SK-N-SH (cell line): ENCODE measurements at regions not wholly inside any gene's neighbourhood (a gene's known extent, or its start where the extent isn't known, plus 50 kb on each side); places are given as distances from the start of the nearest gene placed in this dataset.

ENCODE experiments used
- CTCF ChIA-PET: fragments of 300-600, 350-600 bp; formaldehyde crosslinking; extraction: SDS; loops from one replicate; lab custom pipeline; 2021; lab: Yijun Ruan, JAX
- POLR2A ChIA-PET: fragments of 350-600 bp; sonication (Branson Sonifier 250); formaldehyde crosslinking; extraction: SDS; loops from one replicate; lab custom pipeline; 2020; ENCODE audit warnings: antibody characterized with exemption, inconsistent platforms; lab: Yijun Ruan, JAX
- DNase-seq: peaks from one replicate; pipeline ENCODE4 v3.0.0; 2012
- H2AFZ ChIP-seq: fragments of 200-600 bp; sonication (generic); 2 replicates; pipeline ENCODE4 v1.8.1; 2016; ENCODE audit warnings: antibody characterized with exemption, mild to moderate bottlenecking, low read depth
- H3F3A ChIP-seq: fragments of 200-600 bp; sonication (generic); replicated peaks from 2 replicates; pipeline ENCODE3; 2016; ENCODE audit warnings: antibody characterized with exemption, mild to moderate bottlenecking; ENCODE audit not compliant: insufficient read depth
- H3K27ac ChIP-seq, 2 experiments: fragments of 200-500 bp in 1 of 2; fragments of 200-600 bp in 1 of 2; sonication (Bioruptor generic) in 1 of 2; sonication (generic), shearing (Covaris generic) in 1 of 2; 2 replicates each; pipeline versions ENCODE4 v1.5.1 to v1.6.1; 2014 to 2016; ENCODE audit warnings: low read depth in 2 of 2, inconsistent platforms in 1 of 2, low read length in 1 of 2, mild to moderate bottlenecking in 1 of 2, mixed read lengths in 1 of 2
- H3K27me3 ChIP-seq: fragments of 200-600 bp; sonication (generic), shearing (Covaris generic); 2 replicates; pipeline ENCODE4 v1.6.1; 2016; ENCODE audit warnings: mixed run types; ENCODE audit not compliant: insufficient read depth
- H3K36me3 ChIP-seq, 2 experiments: fragments of 200-500 bp in 1 of 2; fragments of 200-600 bp in 1 of 2; sonication (Bioruptor generic) in 1 of 2; sonication (generic) in 1 of 2; replicated peaks in 1 of 2; 2 replicates each; pipeline versions ENCODE3 to v1.5.1; 2014 to 2016; ENCODE audit warnings: low read length in 1 of 2, mild to moderate bottlenecking in 1 of 2; ENCODE audit not compliant: insufficient read depth in 2 of 2, control insufficient read depth in 1 of 2
- H3K4me1 ChIP-seq, 2 experiments: fragments of 200-500 bp in 1 of 2; fragments of 200-600 bp in 1 of 2; sonication (Bioruptor generic) in 1 of 2; sonication (generic), shearing (Covaris generic) in 1 of 2; 2 replicates each; pipeline versions ENCODE4 v1.5.1 to v1.6.1; 2014 to 2016; ENCODE audit warnings: low read depth in 1 of 2, low read length in 1 of 2, mixed run types in 1 of 2; ENCODE audit not compliant: insufficient read depth in 2 of 2, control insufficient read depth in 1 of 2
- H3K4me2 ChIP-seq: fragments of 200-600 bp; sonication (generic), shearing (Covaris generic); 2 replicates; pipeline ENCODE4 v1.6.1; 2017; ENCODE audit warnings: mixed run types
- H3K4me3 ChIP-seq, 2 experiments: fragments of 200-500 bp in 1 of 2; fragments of 200-600 bp in 1 of 2; sonication (Bioruptor generic) in 1 of 2; sonication (generic), shearing (Covaris generic) in 1 of 2; 2 replicates each; pipeline versions ENCODE4 v1.5.1 to v1.8.1; 2014 to 2016; ENCODE audit warnings: low read depth in 2 of 2, inconsistent platforms in 1 of 2, low read length in 1 of 2, mild to moderate bottlenecking in 1 of 2, mixed read lengths in 1 of 2, moderate library complexity in 1 of 2
- H3K79me2 ChIP-seq: fragments of 200-600 bp; sonication (generic); 2 replicates; pipeline ENCODE4 v1.8.1; 2017; ENCODE audit warnings: mild to moderate bottlenecking; ENCODE audit not compliant: insufficient read depth
- H3K9ac ChIP-seq: fragments of 200-600 bp; sonication (generic); 2 replicates; pipeline ENCODE4 v1.6.1; 2017; ENCODE audit warnings: mixed run types
- H3K9me2 ChIP-seq: fragments of 200-600 bp; sonication (generic); 2 replicates; pipeline ENCODE4 v1.6.1; 2017; ENCODE audit warnings: mixed run types
- H3K9me3 ChIP-seq: fragments of 200-600 bp; sonication (generic); 2 replicates; pipeline ENCODE4 v1.6.1; 2017; ENCODE audit warnings: mixed run types, mild to moderate bottlenecking, moderate library complexity
- H4K20me1 ChIP-seq: fragments of 200-600 bp; sonication (generic); 2 replicates; pipeline ENCODE4 v1.6.1; 2017; ENCODE audit warnings: mild to moderate bottlenecking, mixed run types; ENCODE audit not compliant: insufficient read depth
- CHD2 ChIP-seq: fragments of 150-350 bp; IDR thresholded peaks from 2 replicates; pipeline ENCODE4 v1.6.1; 2018; ENCODE audit warnings: low read length; ENCODE audit not compliant: partially characterized antibody
- ELF1 ChIP-seq: IDR thresholded peaks from 2 replicates; pipeline ENCODE4 v1.4.0; 2012
- EP300 ChIP-seq, 2 experiments: IDR thresholded peaks; 2 replicates each; pipeline versions ENCODE4 v1.4.0 to v1.6.1; 2012; ENCODE audit warnings: borderline replicate concordance in 1 of 2, low read depth in 1 of 2, low read length in 1 of 2
- EZH2phosphoT487 ChIP-seq: fragments of 200-600 bp; sonication (generic); IDR thresholded peaks from 2 replicates; pipeline ENCODE4 v1.6.1; 2017; ENCODE audit warnings: low read depth, mixed run types, mild to moderate bottlenecking, antibody characterized with exemption, moderate library complexity, borderline replicate concordance
- FOSL2 ChIP-seq: IDR thresholded peaks from 2 replicates; pipeline ENCODE4 v1.4.0; 2012; ENCODE audit warnings: low read depth, mild to moderate bottlenecking, moderate library complexity, borderline replicate concordance
- FOXJ3 ChIP-seq: sonication (generic); formaldehyde crosslinking; IDR thresholded peaks from 2 replicates; pipeline ENCODE4 v1.5.1; 2020; ENCODE audit warnings: mild to moderate bottlenecking, missing genetic modification reagents
- GABPA ChIP-seq: IDR thresholded peaks from 2 replicates; pipeline ENCODE4 v1.4.0; 2012; ENCODE audit warnings: low read depth, mild to moderate bottlenecking
- GATA2 ChIP-seq: sonication (generic); formaldehyde crosslinking; IDR thresholded peaks from 2 replicates; pipeline ENCODE4 v1.5.0; 2020; ENCODE audit warnings: mild to moderate bottlenecking, missing genetic modification reagents
- JUND ChIP-seq: IDR thresholded peaks from 2 replicates; pipeline ENCODE4 v1.4.0; 2012
- MXI1 ChIP-seq: IDR thresholded peaks from 2 replicates; pipeline ENCODE4 v1.6.1; 2012; ENCODE audit warnings: mild to moderate bottlenecking, low read depth, low read length, improper control_type of control experiment
- NRF1 ChIP-seq: IDR thresholded peaks from 2 replicates; pipeline ENCODE4 v1.6.1; 2012; ENCODE audit warnings: low read depth, mild to moderate bottlenecking, low read length
- POLR2AphosphoS5 ChIP-seq: IDR thresholded peaks from 2 replicates; pipeline ENCODE4 v1.6.1; 2012; ENCODE audit warnings: low read depth, low read length
- RAD21 ChIP-seq: IDR thresholded peaks from 2 replicates; pipeline ENCODE4 v1.6.1; 2012; ENCODE audit warnings: mild to moderate bottlenecking, low read length
- RCOR1 ChIP-seq: fragments of 150-350 bp; IDR thresholded peaks from 2 replicates; pipeline ENCODE4 v1.6.1; 2017; ENCODE audit warnings: antibody characterized with exemption, low read length
- RXRA ChIP-seq: IDR thresholded peaks from 2 replicates; pipeline ENCODE4 v1.4.0; 2012; ENCODE audit warnings: low read depth, mild to moderate bottlenecking, borderline replicate concordance
- SIN3A ChIP-seq: IDR thresholded peaks from 2 replicates; pipeline ENCODE4 v1.6.1; 2012; ENCODE audit warnings: low read depth, mild to moderate bottlenecking, low read length, moderate library complexity, borderline replicate concordance
- SMC3 ChIP-seq: IDR thresholded peaks from 2 replicates; pipeline ENCODE4 v1.6.1; 2012; ENCODE audit warnings: low read depth, low read length, improper control_type of control experiment
- TAF1 ChIP-seq: IDR thresholded peaks from 2 replicates; pipeline ENCODE4 v1.6.1; 2012; ENCODE audit warnings: low read depth, mild to moderate bottlenecking, low read length, moderate library complexity, borderline replicate concordance
- TCF12 ChIP-seq: IDR thresholded peaks from 2 replicates; pipeline ENCODE4 v1.4.0; 2012
- TEAD4 ChIP-seq: IDR thresholded peaks from 2 replicates; pipeline ENCODE4 v1.4.0; 2012; ENCODE audit warnings: mild to moderate bottlenecking, borderline replicate concordance; ENCODE audit not compliant: insufficient read depth
- YY1 ChIP-seq: IDR thresholded peaks from 2 replicates; pipeline ENCODE4 v1.4.0; 2012; ENCODE audit warnings: low read depth, mild to moderate bottlenecking
- WGBS: methylation state at CpG from one replicate; pipeline ENCODE4 v1.1.6; 2017; ENCODE audit warnings: low lambda C conversion rate; 5-methylcytosine and 5-hydroxymethylcytosine counted together
- TF ChIP-seq, protein P1 (sequence below): IDR thresholded peaks from 2 replicates; pipeline ENCODE4 v1.4.0; 2012; ENCODE audit warnings: low read depth
- TF ChIP-seq, protein P2 (sequence below): fragments of 150-350 bp; IDR thresholded peaks from 2 replicates; pipeline ENCODE4 v1.6.1; 2016; ENCODE audit warnings: mild to moderate bottlenecking, low read depth, low read length
- TF ChIP-seq, protein P3 (sequence below): fragments of 200-600 bp; sonication (generic); IDR thresholded peaks from 2 replicates; pipeline ENCODE4 v1.6.1; 2017; ENCODE audit warnings: antibody characterized with exemption, mild to moderate bottlenecking, moderate library complexity
- TF ChIP-seq, protein P4 (sequence below): IDR thresholded peaks from 2 replicates; pipeline ENCODE4 v1.4.0; 2012; ENCODE audit warnings: low read depth, borderline replicate concordance

DNA sequence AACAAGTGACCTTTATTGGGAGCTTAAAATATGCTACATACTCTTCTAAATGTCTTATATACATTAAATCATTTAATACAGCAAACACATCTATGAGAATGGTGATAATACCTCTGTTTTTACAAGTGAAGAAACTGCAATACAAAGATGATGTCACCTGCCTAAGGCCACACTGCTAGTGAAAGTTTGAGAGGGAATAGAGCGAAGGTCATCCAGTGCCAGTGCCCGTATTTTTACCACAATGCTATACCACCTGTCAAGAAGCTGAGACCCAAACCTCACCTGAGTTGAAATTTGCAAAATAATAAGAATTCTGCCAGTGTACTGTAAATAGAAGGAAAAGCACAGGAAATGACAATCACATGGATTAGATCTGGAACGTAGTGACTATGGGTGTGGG, 200.4 kb upstream of the TMPRSS15 start:
- TF ChIP-seq YY1 (no peak), GABPA (no peak), JUND (no peak), RAD21 (no peak), CHD2 (no peak), TCF12 (no peak), RCOR1 (no peak), GATA2 (CRISPR knock-in tag) (no peak), EP300 (IDR thresholded peaks at IDR 0.05; ENCODE audit: borderline replicate concordance in 1 of 2, low read depth in 1 of 2, low read length in 1 of 2) (no peak), RXRA (no peak), EZH2phosphoT487 (no peak), SMC3 (no peak), FOSL2 (no peak)
- TF ChIP-seq, protein P1, sequence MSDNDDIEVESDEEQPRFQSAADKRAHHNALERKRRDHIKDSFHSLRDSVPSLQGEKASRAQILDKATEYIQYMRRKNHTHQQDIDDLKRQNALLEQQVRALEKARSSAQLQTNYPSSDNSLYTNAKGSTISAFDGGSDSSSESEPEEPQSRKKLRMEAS, result no peak
- TF ChIP-seq, protein P2, sequence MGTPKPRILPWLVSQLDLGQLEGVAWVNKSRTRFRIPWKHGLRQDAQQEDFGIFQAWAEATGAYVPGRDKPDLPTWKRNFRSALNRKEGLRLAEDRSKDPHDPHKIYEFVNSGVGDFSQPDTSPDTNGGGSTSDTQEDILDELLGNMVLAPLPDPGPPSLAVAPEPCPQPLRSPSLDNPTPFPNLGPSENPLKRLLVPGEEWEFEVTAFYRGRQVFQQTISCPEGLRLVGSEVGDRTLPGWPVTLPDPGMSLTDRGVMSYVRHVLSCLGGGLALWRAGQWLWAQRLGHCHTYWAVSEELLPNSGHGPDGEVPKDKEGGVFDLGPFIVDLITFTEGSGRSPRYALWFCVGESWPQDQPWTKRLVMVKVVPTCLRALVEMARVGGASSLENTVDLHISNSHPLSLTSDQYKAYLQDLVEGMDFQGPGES, result no peak
- CTCF ChIA-PET, result interaction anchor here (0.8 kb wide), 1 partner anchor 12 kb away, joined by 3 read pairs; no protein-coding TSS in a partner anchor

DNA sequence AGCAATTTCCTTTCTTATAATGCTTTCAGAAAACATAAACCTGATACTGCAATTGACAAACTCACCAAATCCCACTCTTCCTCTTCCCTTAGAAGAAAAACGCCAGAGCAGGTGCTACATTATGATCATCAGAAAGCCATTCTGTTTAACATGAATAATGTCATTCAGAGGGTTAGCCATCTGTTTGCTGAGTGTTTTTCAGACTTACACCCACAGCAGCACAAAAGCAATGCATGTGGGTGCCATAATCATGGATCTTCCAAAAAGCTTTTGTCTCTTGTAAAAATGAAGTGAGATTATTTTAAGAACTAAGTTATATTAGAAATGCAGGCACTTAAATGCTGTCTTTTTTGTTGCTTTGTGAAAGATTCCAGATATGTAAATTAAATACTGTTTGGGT, 204.6 kb upstream of the TMPRSS15 start:
- ChIA-PET CTCF (no interaction called here), POLR2A (no interaction called here)
- no peaks in the 10 kb centered on the region for H3K27me3 ChIP-seq
- peaks cover 3% of the 10 kb centered on the region for H3F3A ChIP-seq
- WGBS, result 0% methylated on average over 1 of the region's 1 CpG
- H3K4me3 ChIP-seq, result no peak overlapping the region
- no peaks in the 10 kb centered on the region for H4K20me1 ChIP-seq
- no peak overlapping the region for H3K9ac ChIP-seq
- no peaks in the 10 kb centered on the region for H3K9me2 ChIP-seq
- no peaks in the 10 kb centered on the region for H3K36me3 ChIP-seq
- no peaks in the 10 kb centered on the region for H3K4me1 ChIP-seq
- DNase-seq, result no peak
- no peaks in the 10 kb centered on the region for H3K9me3 ChIP-seq
- no peak overlapping the region for H3K27ac ChIP-seq
- H3K4me2 ChIP-seq, result no peak overlapping the region
- no peaks in the 10 kb centered on the region for H3K79me2 ChIP-seq
- H2AFZ ChIP-seq, result no peak overlapping the region
- TF ChIP-seq RXRA (no peak), EP300 (IDR thresholded peaks at IDR 0.05; ENCODE audit: borderline replicate concordance in 1 of 2, low read depth in 1 of 2, low read length in 1 of 2) (no peak), RAD21 (no peak), TEAD4 (no peak), MXI1 (no peak), YY1 (no peak), TAF1 (no peak), POLR2AphosphoS5 (no peak), ELF1 (no peak), FOXJ3 (CRISPR knock-in tag) (no peak), RCOR1 (no peak), NRF1 (no peak), FOSL2 (no peak), SIN3A (no peak)
- TF ChIP-seq, protein P3, sequence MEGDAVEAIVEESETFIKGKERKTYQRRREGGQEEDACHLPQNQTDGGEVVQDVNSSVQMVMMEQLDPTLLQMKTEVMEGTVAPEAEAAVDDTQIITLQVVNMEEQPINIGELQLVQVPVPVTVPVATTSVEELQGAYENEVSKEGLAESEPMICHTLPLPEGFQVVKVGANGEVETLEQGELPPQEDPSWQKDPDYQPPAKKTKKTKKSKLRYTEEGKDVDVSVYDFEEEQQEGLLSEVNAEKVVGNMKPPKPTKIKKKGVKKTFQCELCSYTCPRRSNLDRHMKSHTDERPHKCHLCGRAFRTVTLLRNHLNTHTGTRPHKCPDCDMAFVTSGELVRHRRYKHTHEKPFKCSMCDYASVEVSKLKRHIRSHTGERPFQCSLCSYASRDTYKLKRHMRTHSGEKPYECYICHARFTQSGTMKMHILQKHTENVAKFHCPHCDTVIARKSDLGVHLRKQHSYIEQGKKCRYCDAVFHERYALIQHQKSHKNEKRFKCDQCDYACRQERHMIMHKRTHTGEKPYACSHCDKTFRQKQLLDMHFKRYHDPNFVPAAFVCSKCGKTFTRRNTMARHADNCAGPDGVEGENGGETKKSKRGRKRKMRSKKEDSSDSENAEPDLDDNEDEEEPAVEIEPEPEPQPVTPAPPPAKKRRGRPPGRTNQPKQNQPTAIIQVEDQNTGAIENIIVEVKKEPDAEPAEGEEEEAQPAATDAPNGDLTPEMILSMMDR, result no peak
- TF ChIP-seq, protein P2, result no peak
- TF ChIP-seq, protein P4, sequence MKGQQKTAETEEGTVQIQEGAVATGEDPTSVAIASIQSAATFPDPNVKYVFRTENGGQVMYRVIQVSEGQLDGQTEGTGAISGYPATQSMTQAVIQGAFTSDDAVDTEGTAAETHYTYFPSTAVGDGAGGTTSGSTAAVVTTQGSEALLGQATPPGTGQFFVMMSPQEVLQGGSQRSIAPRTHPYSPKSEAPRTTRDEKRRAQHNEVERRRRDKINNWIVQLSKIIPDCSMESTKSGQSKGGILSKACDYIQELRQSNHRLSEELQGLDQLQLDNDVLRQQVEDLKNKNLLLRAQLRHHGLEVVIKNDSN, result no peak

More for the DNA sequence above, 200.4 kb upstream of the TMPRSS15 start:
- Histone ChIP-seq H3K79me2 (no peaks in the 10 kb centered on the region), H3F3A (peaks cover 3% of the 10 kb centered on the region), H3K36me3 (no peaks in the 10 kb centered on the region), H3K4me2 (no peak overlapping the region), H3K9me2 (no peaks in the 10 kb centered on the region), H3K9ac (no peak overlapping the region), H4K20me1 (no peaks in the 10 kb centered on the region), H3K9me3 (no peaks in the 10 kb centered on the region), H3K4me3 (no peak overlapping the region), H2AFZ (no peak overlapping the region), H3K27ac (no peak overlapping the region), H3K4me1 (no peaks in the 10 kb centered on the region), H3K27me3 (no peaks in the 10 kb centered on the region)
- WGBS, result 0% methylated on average over 3 of the region's 3 CpGs
- POLR2A ChIA-PET, result no interaction called here
- no peak for DNase-seq
